WTC11 (cell line): ENCODE measurements at regions not wholly inside any gene's neighbourhood (a gene's known extent, or its start where the extent isn't known, plus 50 kb on each side); places are given as distances from the start of the nearest gene placed in this dataset.

Experiments used
- ATAC-seq: fragments of 200-7000 bp; cut with Tn5 transposase; 2 replicates; pipeline ENCODE4 v1.10.0; 2021; ENCODE audit warnings: mild to moderate bottlenecking, moderate library complexity
- CTCF ChIA-PET: fragments of 300-600 bp; sonication (Branson Sonifier 250); formaldehyde crosslinking; loops from one replicate; lab custom pipeline; 2021; ENCODE audit warnings: antibody characterized with exemption; lab: Charles Lee
- POLR2A ChIA-PET: fragments of 350-600 bp; sonication (Branson Sonifier 250); formaldehyde crosslinking; loops from one replicate; lab custom pipeline; 2021; ENCODE audit warnings: antibody characterized with exemption; lab: Charles Lee
- DNase-seq: peaks from one replicate; pipeline ENCODE4 v3.0.0; 2021; ENCODE audit warnings: low spot score
- H3K27ac Mint-ChIP-seq: 2 replicates; pipeline ENCODE4 v1.8.0; 2021; ENCODE audit warnings: mixed read lengths
- H3K27me3 Mint-ChIP-seq: 2 replicates; pipeline ENCODE4 v1.8.0; 2021; ENCODE audit warnings: low read depth, mild to moderate bottlenecking, moderate library complexity, mixed read lengths
- H3K36me3 Mint-ChIP-seq: 2 replicates; pipeline ENCODE4 v1.8.0; 2021; ENCODE audit warnings: mixed read lengths
- H3K4me1 Mint-ChIP-seq: 2 replicates; pipeline ENCODE4 v1.8.0; 2022; ENCODE audit warnings: mixed read lengths
- H3K4me3 Mint-ChIP-seq: 2 replicates; pipeline ENCODE4 v1.8.0; 2021; ENCODE audit warnings: mild to moderate bottlenecking, moderate library complexity, mixed read lengths
- H3K9me3 Mint-ChIP-seq: 2 replicates; pipeline ENCODE4 v1.8.0; 2021; ENCODE audit warnings: mixed read lengths
- CDX4 ChIP-seq: fragments of 250-450 bp; sonication (Bioruptor Pico); IDR thresholded peaks from 2 replicates; pipeline ENCODE4 v1.9.0; 2021; ENCODE audit warnings: moderate library complexity, mild to moderate bottlenecking, inconsistent platforms, borderline replicate concordance
- FOXJ3 ChIP-seq: sonication (generic); formaldehyde crosslinking; IDR thresholded peaks from 2 replicates; pipeline ENCODE4 v1.9.0; 2021; ENCODE audit warnings: missing genetic modification reagents, mild to moderate bottlenecking, borderline replicate concordance
- FOXK1 ChIP-seq: sonication (generic); formaldehyde crosslinking; IDR thresholded peaks from 2 replicates; pipeline ENCODE4 v1.8.0; 2022; ENCODE audit warnings: mild to moderate bottlenecking, moderate library complexity, missing genetic modification reagents
- FOXP4 ChIP-seq: sonication (generic); formaldehyde crosslinking; IDR thresholded peaks from 2 replicates; pipeline ENCODE4 v1.8.0; 2022; ENCODE audit warnings: mild to moderate bottlenecking, missing genetic modification reagents
- IRF2 ChIP-seq: sonication (generic); formaldehyde crosslinking; IDR thresholded peaks from 2 replicates; pipeline ENCODE4 v1.8.0; 2022; ENCODE audit warnings: low read depth, missing genetic modification reagents, borderline replicate concordance
- KAT7 ChIP-seq: sonication (generic); formaldehyde crosslinking; IDR thresholded peaks from 2 replicates; pipeline ENCODE4 v1.8.1; 2023; ENCODE audit warnings: missing genetic modification reagents, mild to moderate bottlenecking, borderline replicate concordance
- MAX ChIP-seq: sonication (generic); formaldehyde crosslinking; IDR thresholded peaks from 2 replicates; pipeline ENCODE4 v1.8.0; 2022; ENCODE audit warnings: mild to moderate bottlenecking, missing genetic modification reagents
- NR1H2 ChIP-seq: sonication (generic); formaldehyde crosslinking; IDR thresholded peaks from 2 replicates; pipeline ENCODE4 v1.9.0; 2021; ENCODE audit warnings: mild to moderate bottlenecking, moderate library complexity, missing genetic modification reagents
- NR2C2 ChIP-seq: sonication (generic); formaldehyde crosslinking; IDR thresholded peaks from 2 replicates; pipeline ENCODE4 v1.8.0; 2022; ENCODE audit warnings: mild to moderate bottlenecking, missing genetic modification reagents
- PRDM15 ChIP-seq: sonication (generic); formaldehyde crosslinking; IDR thresholded peaks from 2 replicates; pipeline ENCODE4 v1.8.0; 2022; ENCODE audit warnings: missing genetic modification reagents
- TCF7 ChIP-seq: sonication (generic); formaldehyde crosslinking; IDR thresholded peaks from 2 replicates; pipeline ENCODE4 v1.8.0; 2022; ENCODE audit warnings: mild to moderate bottlenecking, low read depth, missing genetic modification reagents, moderate library complexity
- TP53 ChIP-seq: sonication (generic); formaldehyde crosslinking; IDR thresholded peaks from 2 replicates; pipeline ENCODE4 v1.8.1; 2023; ENCODE audit warnings: mild to moderate bottlenecking, missing genetic modification reagents
- ZBTB21 ChIP-seq: sonication (generic); formaldehyde crosslinking; IDR thresholded peaks from 2 replicates; pipeline ENCODE4 v1.8.1; 2023; ENCODE audit warnings: mild to moderate bottlenecking, missing genetic modification reagents, borderline replicate concordance
- ZNF121 ChIP-seq: sonication (generic); formaldehyde crosslinking; IDR thresholded peaks from 2 replicates; pipeline ENCODE4 v1.8.0; 2023; ENCODE audit warnings: missing genetic modification reagents
- ZNF138 ChIP-seq: sonication (generic); formaldehyde crosslinking; conservative IDR thresholded peaks from 2 replicates; pipeline ENCODE4 v1.8.1; 2022; ENCODE audit warnings: mild to moderate bottlenecking, moderate library complexity, missing genetic modification reagents
- TF ChIP-seq, protein P1 (sequence below): fragments of 250-450 bp; sonication (Bioruptor Pico); IDR thresholded peaks from 2 replicates; pipeline ENCODE4 v1.9.0; 2021; ENCODE audit warnings: mild to moderate bottlenecking, borderline replicate concordance

GRCh38 chr17:33848433-33848832 lies 406.7 kb upstream of the CCL2 start:
- TF ChIP-seq NR2C2 (CRISPR knock-in tag), result no peak
- ATAC-seq (no peak), DNase-seq (no peak)
- ChIA-PET POLR2A (no interaction called here), CTCF (no interaction called here)
- Mint-ChIP-seq H3K27ac (no peak overlapping the region), H3K27me3 (no peaks in the 10 kb centered on the region), H3K9me3 (no peaks in the 10 kb centered on the region), H3K36me3 (no peaks in the 10 kb centered on the region), H3K4me3 (no peak overlapping the region), H3K4me1 (peaks cover 18% of the 10 kb centered on the region)

GRCh38 chr17:33854596-33854995 lies 400.5 kb upstream of the CCL2 start:
- POLR2A ChIA-PET, result no interaction called here

More at GRCh38 chr17:33854596-33854995, 400.5 kb upstream of the CCL2 start:
- no peak for TF ChIP-seq ZBTB21 (CRISPR knock-in tag)
- TF ChIP-seq, protein P1, sequence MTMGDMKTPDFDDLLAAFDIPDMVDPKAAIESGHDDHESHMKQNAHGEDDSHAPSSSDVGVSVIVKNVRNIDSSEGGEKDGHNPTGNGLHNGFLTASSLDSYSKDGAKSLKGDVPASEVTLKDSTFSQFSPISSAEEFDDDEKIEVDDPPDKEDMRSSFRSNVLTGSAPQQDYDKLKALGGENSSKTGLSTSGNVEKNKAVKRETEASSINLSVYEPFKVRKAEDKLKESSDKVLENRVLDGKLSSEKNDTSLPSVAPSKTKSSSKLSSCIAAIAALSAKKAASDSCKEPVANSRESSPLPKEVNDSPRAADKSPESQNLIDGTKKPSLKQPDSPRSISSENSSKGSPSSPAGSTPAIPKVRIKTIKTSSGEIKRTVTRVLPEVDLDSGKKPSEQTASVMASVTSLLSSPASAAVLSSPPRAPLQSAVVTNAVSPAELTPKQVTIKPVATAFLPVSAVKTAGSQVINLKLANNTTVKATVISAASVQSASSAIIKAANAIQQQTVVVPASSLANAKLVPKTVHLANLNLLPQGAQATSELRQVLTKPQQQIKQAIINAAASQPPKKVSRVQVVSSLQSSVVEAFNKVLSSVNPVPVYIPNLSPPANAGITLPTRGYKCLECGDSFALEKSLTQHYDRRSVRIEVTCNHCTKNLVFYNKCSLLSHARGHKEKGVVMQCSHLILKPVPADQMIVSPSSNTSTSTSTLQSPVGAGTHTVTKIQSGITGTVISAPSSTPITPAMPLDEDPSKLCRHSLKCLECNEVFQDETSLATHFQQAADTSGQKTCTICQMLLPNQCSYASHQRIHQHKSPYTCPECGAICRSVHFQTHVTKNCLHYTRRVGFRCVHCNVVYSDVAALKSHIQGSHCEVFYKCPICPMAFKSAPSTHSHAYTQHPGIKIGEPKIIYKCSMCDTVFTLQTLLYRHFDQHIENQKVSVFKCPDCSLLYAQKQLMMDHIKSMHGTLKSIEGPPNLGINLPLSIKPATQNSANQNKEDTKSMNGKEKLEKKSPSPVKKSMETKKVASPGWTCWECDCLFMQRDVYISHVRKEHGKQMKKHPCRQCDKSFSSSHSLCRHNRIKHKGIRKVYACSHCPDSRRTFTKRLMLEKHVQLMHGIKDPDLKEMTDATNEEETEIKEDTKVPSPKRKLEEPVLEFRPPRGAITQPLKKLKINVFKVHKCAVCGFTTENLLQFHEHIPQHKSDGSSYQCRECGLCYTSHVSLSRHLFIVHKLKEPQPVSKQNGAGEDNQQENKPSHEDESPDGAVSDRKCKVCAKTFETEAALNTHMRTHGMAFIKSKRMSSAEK (CRISPR knock-in tag), result no peak
- no peak for TF ChIP-seq FOXK1 (CRISPR knock-in tag)
- TF ChIP-seq FOXJ3 (CRISPR knock-in tag), result no peak
- TF ChIP-seq FOXP4, result no peak
- TF ChIP-seq NR1H2 (CRISPR knock-in tag), result no peak
- TF ChIP-seq KAT7 (CRISPR knock-in tag), result no peak
- no peak for TF ChIP-seq ZNF138 (CRISPR knock-in tag)
- TF ChIP-seq PRDM15 (CRISPR knock-in tag), result no peak
- TF ChIP-seq TCF7 (CRISPR knock-in tag), result no peak
- TF ChIP-seq TP53, result no peak
- no peak for TF ChIP-seq MAX
- no peak for TF ChIP-seq ZNF121 (CRISPR knock-in tag)
- no peak for TF ChIP-seq IRF2 (CRISPR knock-in tag)
- no peak for TF ChIP-seq CDX4 (CRISPR knock-in tag)
- DNase-seq (no peak), ATAC-seq (no peak)
- H3K9me3 Mint-ChIP-seq, result no peaks in the 10 kb centered on the region
- CTCF ChIA-PET, result no interaction called here
- peaks cover 10% of the 10 kb centered on the region for H3K27me3 Mint-ChIP-seq
- no peak overlapping the region for H3K27ac Mint-ChIP-seq
- H3K4me3 Mint-ChIP-seq, result no peak overlapping the region
- peaks cover 20% of the 10 kb centered on the region for H3K4me1 Mint-ChIP-seq
- no peaks in the 10 kb centered on the region for H3K36me3 Mint-ChIP-seq
